WTC11 (cell line): ENCODE measurements at regions not wholly inside any gene's neighbourhood (a gene's known extent, or its start where the extent isn't known, plus 50 kb on each side); places are given as distances from the start of the nearest gene placed in this dataset.

Experiments used
- ATAC-seq: fragments of 200-7000 bp; cut with Tn5 transposase; 2 replicates; pipeline ENCODE4 v1.10.0; 2021; ENCODE audit warnings: mild to moderate bottlenecking, moderate library complexity
- CTCF ChIA-PET: fragments of 300-600 bp; sonication (Branson Sonifier 250); formaldehyde crosslinking; loops from one replicate; lab custom pipeline; 2021; ENCODE audit warnings: antibody characterized with exemption; lab: Charles Lee
- POLR2A ChIA-PET: fragments of 350-600 bp; sonication (Branson Sonifier 250); formaldehyde crosslinking; loops from one replicate; lab custom pipeline; 2021; ENCODE audit warnings: antibody characterized with exemption; lab: Charles Lee
- DNase-seq: peaks from one replicate; pipeline ENCODE4 v3.0.0; 2021; ENCODE audit warnings: low spot score
- H3K27ac Mint-ChIP-seq: 2 replicates; pipeline ENCODE4 v1.8.0; 2021; ENCODE audit warnings: mixed read lengths
- H3K27me3 Mint-ChIP-seq: 2 replicates; pipeline ENCODE4 v1.8.0; 2021; ENCODE audit warnings: low read depth, mild to moderate bottlenecking, moderate library complexity, mixed read lengths
- H3K36me3 Mint-ChIP-seq: 2 replicates; pipeline ENCODE4 v1.8.0; 2021; ENCODE audit warnings: mixed read lengths
- H3K4me1 Mint-ChIP-seq: 2 replicates; pipeline ENCODE4 v1.8.0; 2022; ENCODE audit warnings: mixed read lengths
- H3K4me3 Mint-ChIP-seq: 2 replicates; pipeline ENCODE4 v1.8.0; 2021; ENCODE audit warnings: mild to moderate bottlenecking, moderate library complexity, mixed read lengths
- H3K9me3 Mint-ChIP-seq: 2 replicates; pipeline ENCODE4 v1.8.0; 2021; ENCODE audit warnings: mixed read lengths
- CREB1 ChIP-seq: sonication (generic); formaldehyde crosslinking; IDR thresholded peaks from 2 replicates; pipeline ENCODE4 v1.8.0; 2023; ENCODE audit warnings: mild to moderate bottlenecking, missing genetic modification reagents
- GRHL2 ChIP-seq: fragments of 250-450 bp; sonication (Bioruptor Pico); IDR thresholded peaks from 2 replicates; pipeline ENCODE4 v1.8.0; 2022; ENCODE audit warnings: mild to moderate bottlenecking, moderate library complexity; ENCODE audit not compliant: insufficient replicate concordance, severe bottlenecking
- KAT7 ChIP-seq: sonication (generic); formaldehyde crosslinking; IDR thresholded peaks from 2 replicates; pipeline ENCODE4 v1.8.1; 2023; ENCODE audit warnings: missing genetic modification reagents, mild to moderate bottlenecking, borderline replicate concordance
- MXD4 ChIP-seq: fragments of 250-450 bp; sonication (Bioruptor Pico); IDR thresholded peaks from 2 replicates; pipeline ENCODE4 v1.8.0; 2021; ENCODE audit warnings: mild to moderate bottlenecking, moderate library complexity, borderline replicate concordance
- OVOL2 ChIP-seq: fragments of 250-450 bp; sonication (Bioruptor Pico); IDR thresholded peaks from 2 replicates; pipeline ENCODE4 v1.9.0; 2021; ENCODE audit warnings: mild to moderate bottlenecking, borderline replicate concordance
- RORB ChIP-seq: fragments of 250-450 bp; sonication (Bioruptor Pico); IDR thresholded peaks from 2 replicates; pipeline ENCODE4 v1.9.0; 2021; ENCODE audit warnings: mild to moderate bottlenecking
- SMAD3 ChIP-seq: sonication (generic); formaldehyde crosslinking; IDR thresholded peaks from 2 replicates; pipeline ENCODE4 v1.8.0; 2022; ENCODE audit warnings: missing genetic modification reagents, mild to moderate bottlenecking, borderline replicate concordance
- SP1 ChIP-seq: sonication (generic); formaldehyde crosslinking; conservative IDR thresholded peaks from 2 replicates; pipeline ENCODE4 v1.8.1; 2022; ENCODE audit warnings: missing genetic modification reagents
- TCF7 ChIP-seq: sonication (generic); formaldehyde crosslinking; IDR thresholded peaks from 2 replicates; pipeline ENCODE4 v1.8.0; 2022; ENCODE audit warnings: mild to moderate bottlenecking, low read depth, missing genetic modification reagents, moderate library complexity
- ZBTB21 ChIP-seq: sonication (generic); formaldehyde crosslinking; IDR thresholded peaks from 2 replicates; pipeline ENCODE4 v1.8.1; 2023; ENCODE audit warnings: mild to moderate bottlenecking, missing genetic modification reagents, borderline replicate concordance
- ZNF138 ChIP-seq: sonication (generic); formaldehyde crosslinking; conservative IDR thresholded peaks from 2 replicates; pipeline ENCODE4 v1.8.1; 2022; ENCODE audit warnings: mild to moderate bottlenecking, moderate library complexity, missing genetic modification reagents
- ZNF396 ChIP-seq: fragments of 250-450 bp; sonication (Bioruptor Pico); IDR thresholded peaks from 2 replicates; pipeline ENCODE4 v1.8.0; 2021; ENCODE audit warnings: mild to moderate bottlenecking, moderate library complexity, borderline replicate concordance
- TF ChIP-seq, protein P1 (sequence below): sonication (generic); formaldehyde crosslinking; IDR thresholded peaks from 2 replicates; pipeline ENCODE4 v1.8.1; 2023; ENCODE audit warnings: mild to moderate bottlenecking, missing genetic modification reagents, borderline replicate concordance
- TF ChIP-seq, protein P2 (sequence below): sonication (generic); formaldehyde crosslinking; IDR thresholded peaks from 2 replicates; pipeline ENCODE4 v1.8.0; 2022; ENCODE audit warnings: mild to moderate bottlenecking, missing genetic modification reagents
- TF ChIP-seq, protein P3 (sequence below): fragments of 250-450 bp; sonication (Bioruptor Pico); IDR thresholded peaks from 2 replicates; pipeline ENCODE4 v1.9.0; 2021; ENCODE audit warnings: mild to moderate bottlenecking, borderline replicate concordance
- TF ChIP-seq, protein P4 (sequence below): sonication (generic); formaldehyde crosslinking; IDR thresholded peaks from 2 replicates; pipeline ENCODE4 v1.8.1; 2022; ENCODE audit warnings: low read depth, missing genetic modification reagents, borderline replicate concordance
- TF ChIP-seq, protein P5 (sequence below): sonication (generic); formaldehyde crosslinking; IDR thresholded peaks from 2 replicates; pipeline ENCODE4 v1.8.1; 2023; ENCODE audit warnings: mild to moderate bottlenecking, missing genetic modification reagents
- TF ChIP-seq, protein P6 (sequence below): sonication (generic); formaldehyde crosslinking; conservative IDR thresholded peaks from 2 replicates; pipeline ENCODE4 v1.8.1; 2022; ENCODE audit warnings: mild to moderate bottlenecking, missing genetic modification reagents
- TF ChIP-seq, protein P7 (sequence below): fragments of 250-450 bp; sonication (Bioruptor Pico); conservative IDR thresholded peaks from 2 replicates; pipeline ENCODE4 v1.9.0; 2021; ENCODE audit warnings: mild to moderate bottlenecking

DNA sequence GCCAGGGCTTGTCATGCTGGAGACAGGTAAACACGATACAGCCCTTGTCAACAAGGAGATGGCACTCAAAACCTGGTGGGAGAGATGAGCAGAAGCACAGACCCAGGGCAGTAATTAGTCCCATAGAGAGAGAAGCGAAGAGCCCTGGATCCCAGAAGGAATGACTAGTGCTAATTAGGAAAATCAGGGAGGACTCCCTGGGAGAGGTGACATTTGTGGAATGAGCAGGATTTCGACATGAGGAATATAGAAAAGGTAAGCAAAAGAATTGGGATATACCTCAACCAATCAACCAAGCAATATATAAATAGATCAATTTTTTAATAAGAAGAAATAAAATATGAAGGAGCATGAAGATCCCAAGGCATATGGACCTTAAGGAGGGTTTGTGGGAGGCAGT lies 98.5 kb upstream of the GJB5 start:
- peaks cover 44% of the 10 kb centered on the region for H3K4me1 Mint-ChIP-seq
- H3K36me3 Mint-ChIP-seq, result no peaks in the 10 kb centered on the region
- peak overlapping the region; percentile 3; the same call in 1 of the 2 replicates for H3K27ac Mint-ChIP-seq
- ChIA-PET POLR2A (no interaction called here), CTCF (interaction anchor here (2.6 kb wide), 1 partner anchor 86 kb away, joined by 9 read pairs; no protein-coding TSS in a partner anchor)
- TF ChIP-seq KAT7 (CRISPR knock-in tag) (no peak), ZNF138 (CRISPR knock-in tag) (no peak), CREB1 (no peak), OVOL2 (CRISPR knock-in tag) (no peak), SP1 (CRISPR knock-in tag) (no peak), ZBTB21 (CRISPR knock-in tag) (no peak), ZNF396 (CRISPR knock-in tag) (no peak), TCF7 (CRISPR knock-in tag) (no peak), MXD4 (CRISPR knock-in tag) (no peak), SMAD3 (CRISPR knock-in tag) (no peak), GRHL2 (CRISPR knock-in tag) (no peak), RORB (CRISPR knock-in tag) (no peak)
- TF ChIP-seq, protein P1, sequence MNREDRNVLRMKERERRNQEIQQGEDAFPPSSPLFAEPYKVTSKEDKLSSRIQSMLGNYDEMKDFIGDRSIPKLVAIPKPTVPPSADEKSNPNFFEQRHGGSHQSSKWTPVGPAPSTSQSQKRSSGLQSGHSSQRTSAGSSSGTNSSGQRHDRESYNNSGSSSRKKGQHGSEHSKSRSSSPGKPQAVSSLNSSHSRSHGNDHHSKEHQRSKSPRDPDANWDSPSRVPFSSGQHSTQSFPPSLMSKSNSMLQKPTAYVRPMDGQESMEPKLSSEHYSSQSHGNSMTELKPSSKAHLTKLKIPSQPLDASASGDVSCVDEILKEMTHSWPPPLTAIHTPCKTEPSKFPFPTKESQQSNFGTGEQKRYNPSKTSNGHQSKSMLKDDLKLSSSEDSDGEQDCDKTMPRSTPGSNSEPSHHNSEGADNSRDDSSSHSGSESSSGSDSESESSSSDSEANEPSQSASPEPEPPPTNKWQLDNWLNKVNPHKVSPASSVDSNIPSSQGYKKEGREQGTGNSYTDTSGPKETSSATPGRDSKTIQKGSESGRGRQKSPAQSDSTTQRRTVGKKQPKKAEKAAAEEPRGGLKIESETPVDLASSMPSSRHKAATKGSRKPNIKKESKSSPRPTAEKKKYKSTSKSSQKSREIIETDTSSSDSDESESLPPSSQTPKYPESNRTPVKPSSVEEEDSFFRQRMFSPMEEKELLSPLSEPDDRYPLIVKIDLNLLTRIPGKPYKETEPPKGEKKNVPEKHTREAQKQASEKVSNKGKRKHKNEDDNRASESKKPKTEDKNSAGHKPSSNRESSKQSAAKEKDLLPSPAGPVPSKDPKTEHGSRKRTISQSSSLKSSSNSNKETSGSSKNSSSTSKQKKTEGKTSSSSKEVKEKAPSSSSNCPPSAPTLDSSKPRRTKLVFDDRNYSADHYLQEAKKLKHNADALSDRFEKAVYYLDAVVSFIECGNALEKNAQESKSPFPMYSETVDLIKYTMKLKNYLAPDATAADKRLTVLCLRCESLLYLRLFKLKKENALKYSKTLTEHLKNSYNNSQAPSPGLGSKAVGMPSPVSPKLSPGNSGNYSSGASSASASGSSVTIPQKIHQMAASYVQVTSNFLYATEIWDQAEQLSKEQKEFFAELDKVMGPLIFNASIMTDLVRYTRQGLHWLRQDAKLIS (CRISPR knock-in tag), result no peak
- TF ChIP-seq, protein P2, sequence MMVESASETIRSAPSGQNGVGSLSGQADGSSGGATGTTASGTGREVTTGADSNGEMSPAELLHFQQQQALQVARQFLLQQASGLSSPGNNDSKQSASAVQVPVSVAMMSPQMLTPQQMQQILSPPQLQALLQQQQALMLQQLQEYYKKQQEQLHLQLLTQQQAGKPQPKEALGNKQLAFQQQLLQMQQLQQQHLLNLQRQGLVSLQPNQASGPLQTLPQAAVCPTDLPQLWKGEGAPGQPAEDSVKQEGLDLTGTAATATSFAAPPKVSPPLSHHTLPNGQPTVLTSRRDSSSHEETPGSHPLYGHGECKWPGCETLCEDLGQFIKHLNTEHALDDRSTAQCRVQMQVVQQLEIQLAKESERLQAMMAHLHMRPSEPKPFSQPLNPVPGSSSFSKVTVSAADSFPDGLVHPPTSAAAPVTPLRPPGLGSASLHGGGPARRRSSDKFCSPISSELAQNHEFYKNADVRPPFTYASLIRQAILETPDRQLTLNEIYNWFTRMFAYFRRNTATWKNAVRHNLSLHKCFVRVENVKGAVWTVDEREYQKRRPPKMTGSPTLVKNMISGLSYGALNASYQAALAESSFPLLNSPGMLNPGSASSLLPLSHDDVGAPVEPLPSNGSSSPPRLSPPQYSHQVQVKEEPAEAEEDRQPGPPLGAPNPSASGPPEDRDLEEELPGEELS (CRISPR knock-in tag), result no peak
- TF ChIP-seq, protein P3, sequence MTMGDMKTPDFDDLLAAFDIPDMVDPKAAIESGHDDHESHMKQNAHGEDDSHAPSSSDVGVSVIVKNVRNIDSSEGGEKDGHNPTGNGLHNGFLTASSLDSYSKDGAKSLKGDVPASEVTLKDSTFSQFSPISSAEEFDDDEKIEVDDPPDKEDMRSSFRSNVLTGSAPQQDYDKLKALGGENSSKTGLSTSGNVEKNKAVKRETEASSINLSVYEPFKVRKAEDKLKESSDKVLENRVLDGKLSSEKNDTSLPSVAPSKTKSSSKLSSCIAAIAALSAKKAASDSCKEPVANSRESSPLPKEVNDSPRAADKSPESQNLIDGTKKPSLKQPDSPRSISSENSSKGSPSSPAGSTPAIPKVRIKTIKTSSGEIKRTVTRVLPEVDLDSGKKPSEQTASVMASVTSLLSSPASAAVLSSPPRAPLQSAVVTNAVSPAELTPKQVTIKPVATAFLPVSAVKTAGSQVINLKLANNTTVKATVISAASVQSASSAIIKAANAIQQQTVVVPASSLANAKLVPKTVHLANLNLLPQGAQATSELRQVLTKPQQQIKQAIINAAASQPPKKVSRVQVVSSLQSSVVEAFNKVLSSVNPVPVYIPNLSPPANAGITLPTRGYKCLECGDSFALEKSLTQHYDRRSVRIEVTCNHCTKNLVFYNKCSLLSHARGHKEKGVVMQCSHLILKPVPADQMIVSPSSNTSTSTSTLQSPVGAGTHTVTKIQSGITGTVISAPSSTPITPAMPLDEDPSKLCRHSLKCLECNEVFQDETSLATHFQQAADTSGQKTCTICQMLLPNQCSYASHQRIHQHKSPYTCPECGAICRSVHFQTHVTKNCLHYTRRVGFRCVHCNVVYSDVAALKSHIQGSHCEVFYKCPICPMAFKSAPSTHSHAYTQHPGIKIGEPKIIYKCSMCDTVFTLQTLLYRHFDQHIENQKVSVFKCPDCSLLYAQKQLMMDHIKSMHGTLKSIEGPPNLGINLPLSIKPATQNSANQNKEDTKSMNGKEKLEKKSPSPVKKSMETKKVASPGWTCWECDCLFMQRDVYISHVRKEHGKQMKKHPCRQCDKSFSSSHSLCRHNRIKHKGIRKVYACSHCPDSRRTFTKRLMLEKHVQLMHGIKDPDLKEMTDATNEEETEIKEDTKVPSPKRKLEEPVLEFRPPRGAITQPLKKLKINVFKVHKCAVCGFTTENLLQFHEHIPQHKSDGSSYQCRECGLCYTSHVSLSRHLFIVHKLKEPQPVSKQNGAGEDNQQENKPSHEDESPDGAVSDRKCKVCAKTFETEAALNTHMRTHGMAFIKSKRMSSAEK, result no peak
- TF ChIP-seq, protein P4, sequence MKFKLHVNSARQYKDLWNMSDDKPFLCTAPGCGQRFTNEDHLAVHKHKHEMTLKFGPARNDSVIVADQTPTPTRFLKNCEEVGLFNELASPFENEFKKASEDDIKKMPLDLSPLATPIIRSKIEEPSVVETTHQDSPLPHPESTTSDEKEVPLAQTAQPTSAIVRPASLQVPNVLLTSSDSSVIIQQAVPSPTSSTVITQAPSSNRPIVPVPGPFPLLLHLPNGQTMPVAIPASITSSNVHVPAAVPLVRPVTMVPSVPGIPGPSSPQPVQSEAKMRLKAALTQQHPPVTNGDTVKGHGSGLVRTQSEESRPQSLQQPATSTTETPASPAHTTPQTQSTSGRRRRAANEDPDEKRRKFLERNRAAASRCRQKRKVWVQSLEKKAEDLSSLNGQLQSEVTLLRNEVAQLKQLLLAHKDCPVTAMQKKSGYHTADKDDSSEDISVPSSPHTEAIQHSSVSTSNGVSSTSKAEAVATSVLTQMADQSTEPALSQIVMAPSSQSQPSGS (CRISPR knock-in tag), result no peak
- TF ChIP-seq, protein P5, sequence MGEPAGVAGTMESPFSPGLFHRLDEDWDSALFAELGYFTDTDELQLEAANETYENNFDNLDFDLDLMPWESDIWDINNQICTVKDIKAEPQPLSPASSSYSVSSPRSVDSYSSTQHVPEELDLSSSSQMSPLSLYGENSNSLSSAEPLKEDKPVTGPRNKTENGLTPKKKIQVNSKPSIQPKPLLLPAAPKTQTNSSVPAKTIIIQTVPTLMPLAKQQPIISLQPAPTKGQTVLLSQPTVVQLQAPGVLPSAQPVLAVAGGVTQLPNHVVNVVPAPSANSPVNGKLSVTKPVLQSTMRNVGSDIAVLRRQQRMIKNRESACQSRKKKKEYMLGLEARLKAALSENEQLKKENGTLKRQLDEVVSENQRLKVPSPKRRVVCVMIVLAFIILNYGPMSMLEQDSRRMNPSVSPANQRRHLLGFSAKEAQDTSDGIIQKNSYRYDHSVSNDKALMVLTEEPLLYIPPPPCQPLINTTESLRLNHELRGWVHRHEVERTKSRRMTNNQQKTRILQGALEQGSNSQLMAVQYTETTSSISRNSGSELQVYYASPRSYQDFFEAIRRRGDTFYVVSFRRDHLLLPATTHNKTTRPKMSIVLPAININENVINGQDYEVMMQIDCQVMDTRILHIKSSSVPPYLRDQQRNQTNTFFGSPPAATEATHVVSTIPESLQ, result no peak
- TF ChIP-seq, protein P6, sequence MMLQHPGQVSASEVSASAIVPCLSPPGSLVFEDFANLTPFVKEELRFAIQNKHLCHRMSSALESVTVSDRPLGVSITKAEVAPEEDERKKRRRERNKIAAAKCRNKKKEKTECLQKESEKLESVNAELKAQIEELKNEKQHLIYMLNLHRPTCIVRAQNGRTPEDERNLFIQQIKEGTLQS (CRISPR knock-in tag), result no peak
- TF ChIP-seq, protein P7, sequence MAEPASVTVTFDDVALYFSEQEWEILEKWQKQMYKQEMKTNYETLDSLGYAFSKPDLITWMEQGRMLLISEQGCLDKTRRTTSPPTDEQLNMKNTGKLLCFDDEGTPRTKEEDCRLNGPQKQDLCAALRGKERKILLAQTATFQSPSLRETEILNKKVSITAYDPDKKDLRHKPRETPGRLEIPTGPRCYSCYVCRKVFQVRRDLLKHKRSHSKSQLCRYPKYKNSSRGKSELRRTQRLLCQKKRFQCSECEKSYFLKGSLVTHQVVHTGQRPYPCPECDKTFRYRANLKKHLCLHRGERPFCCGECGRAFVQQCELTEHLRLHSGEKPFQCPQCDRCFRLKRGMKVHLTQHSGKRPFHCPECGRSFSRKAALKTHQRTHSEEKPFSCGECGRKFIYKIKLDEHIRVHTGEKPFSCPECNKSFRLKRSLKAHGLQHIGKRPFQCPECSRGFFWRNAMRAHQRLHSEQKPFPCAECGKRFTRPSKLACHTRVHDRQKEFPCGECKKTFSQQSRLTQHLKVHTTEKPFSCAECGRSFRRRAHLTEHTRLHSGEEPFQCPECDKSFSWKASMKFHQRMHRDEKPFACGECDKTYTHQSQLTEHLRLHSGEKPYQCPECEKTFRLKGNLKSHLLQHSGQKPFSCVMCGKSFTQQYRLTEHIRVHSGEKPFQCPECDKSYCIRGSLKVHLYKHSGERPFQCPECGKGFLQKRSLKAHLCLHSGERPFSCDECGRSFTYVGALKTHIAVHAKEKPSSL, result no peak
- H3K4me3 Mint-ChIP-seq, result no peak overlapping the region
- DNase-seq (no peak), ATAC-seq (no peak)
- H3K27me3 Mint-ChIP-seq, result peaks cover 3% of the 10 kb centered on the region; the same call in 1 of the 2 replicates
- no peaks in the 10 kb centered on the region for H3K9me3 Mint-ChIP-seq
